ENCODE measurements at regions not wholly inside any gene's neighbourhood (a gene's known extent, or its start where the extent isn't known, plus 50 kb on each side); places are given as distances from the start of the nearest gene placed in this dataset.

DNA sequence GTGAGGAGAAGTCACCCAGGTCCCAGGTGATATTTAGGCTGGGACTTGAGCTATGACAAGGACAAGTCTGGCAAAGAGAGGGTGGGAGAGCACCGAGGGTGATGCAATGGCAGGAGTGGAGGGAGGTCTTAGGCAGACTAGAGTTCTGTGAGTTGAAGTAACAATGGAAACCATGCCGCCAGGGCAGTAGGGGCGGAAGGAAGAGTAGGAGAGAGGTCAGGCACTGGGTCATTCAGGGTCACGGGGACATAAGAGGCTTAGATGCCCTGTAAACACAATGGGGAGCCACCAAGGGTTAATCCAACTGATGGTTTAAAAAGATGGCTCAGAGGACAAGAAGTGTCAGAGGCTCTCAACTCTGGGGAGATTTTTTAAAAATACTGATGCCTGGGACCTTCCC, 199.7 kb upstream of the LRTM1 start:
- peaks cover 0 to 19% (median 0%) of the 10 kb centered on the region in 4 donors for H3K27me3 ChIP-seq
- no peaks in the 10 kb centered on the region for H3K36me3 ChIP-seq
- WGBS, 2 donors: 45 to 51% methylated on average over 4 of the region's 4 CpGs
- intact Hi-C loops (cut with DNase I): no loop called here
- H3K27ac ChIP-seq: no peak overlapping the region
- no peaks in the 10 kb centered on the region for H3K9me3 ChIP-seq
- no peaks in the 10 kb centered on the region for H3K4me1 ChIP-seq
- no peak overlapping the region for H3K4me3 ChIP-seq
- TF ChIP-seq, protein P1, sequence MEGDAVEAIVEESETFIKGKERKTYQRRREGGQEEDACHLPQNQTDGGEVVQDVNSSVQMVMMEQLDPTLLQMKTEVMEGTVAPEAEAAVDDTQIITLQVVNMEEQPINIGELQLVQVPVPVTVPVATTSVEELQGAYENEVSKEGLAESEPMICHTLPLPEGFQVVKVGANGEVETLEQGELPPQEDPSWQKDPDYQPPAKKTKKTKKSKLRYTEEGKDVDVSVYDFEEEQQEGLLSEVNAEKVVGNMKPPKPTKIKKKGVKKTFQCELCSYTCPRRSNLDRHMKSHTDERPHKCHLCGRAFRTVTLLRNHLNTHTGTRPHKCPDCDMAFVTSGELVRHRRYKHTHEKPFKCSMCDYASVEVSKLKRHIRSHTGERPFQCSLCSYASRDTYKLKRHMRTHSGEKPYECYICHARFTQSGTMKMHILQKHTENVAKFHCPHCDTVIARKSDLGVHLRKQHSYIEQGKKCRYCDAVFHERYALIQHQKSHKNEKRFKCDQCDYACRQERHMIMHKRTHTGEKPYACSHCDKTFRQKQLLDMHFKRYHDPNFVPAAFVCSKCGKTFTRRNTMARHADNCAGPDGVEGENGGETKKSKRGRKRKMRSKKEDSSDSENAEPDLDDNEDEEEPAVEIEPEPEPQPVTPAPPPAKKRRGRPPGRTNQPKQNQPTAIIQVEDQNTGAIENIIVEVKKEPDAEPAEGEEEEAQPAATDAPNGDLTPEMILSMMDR (IDR thresholded peaks at IDR 0.05): no peak
- no peak for TF ChIP-seq POLR2A (IDR thresholded peaks at IDR 0.05)
- no peak for DNase-seq

DNA sequence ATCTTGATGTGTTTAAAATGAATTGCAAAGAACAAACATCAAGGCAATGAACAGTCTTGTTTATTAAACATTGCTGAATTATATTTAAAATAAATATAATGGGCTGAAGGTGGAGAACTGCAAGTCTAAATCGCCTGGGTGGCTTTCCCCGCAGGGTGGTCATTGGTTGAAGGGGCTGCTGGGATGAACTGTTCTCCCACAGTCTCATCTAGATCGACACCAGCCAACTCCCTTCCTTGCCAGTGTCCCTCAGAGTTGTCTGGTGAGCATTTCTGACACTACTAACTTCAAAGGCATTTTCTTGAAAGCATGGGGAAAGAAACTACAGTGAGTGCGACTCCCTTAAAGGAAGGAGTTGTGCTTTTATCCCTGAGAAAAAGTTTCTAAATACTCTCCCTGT, 196.5 kb upstream of the LRTM1 start:
- DNase-seq: no peak
- Histone ChIP-seq H3K27me3 (peaks cover 0 to 19% (median 0%) of the 10 kb centered on the region in 4 donors), H3K4me1 (no peaks in the 10 kb centered on the region), H3K9me3 (no peaks in the 10 kb centered on the region), H3K36me3 (no peaks in the 10 kb centered on the region), H3K4me3 (no peak overlapping the region), H3K27ac (no peak overlapping the region)
- TF ChIP-seq POLR2A (IDR thresholded peaks at IDR 0.05): no peak
- TF ChIP-seq, protein P1 (IDR thresholded peaks at IDR 0.05): no peak
- intact Hi-C loops (cut with DNase I): no loop called here
- WGBS, 2 donors: 71% methylated on average over 4 of the region's 4 CpGs
